ENCODE measurements at regions not wholly inside any gene's neighbourhood (a gene's known extent, or its start where the extent isn't known, plus 50 kb on each side); places are given as distances from the start of the nearest gene placed in this dataset.

DNA sequence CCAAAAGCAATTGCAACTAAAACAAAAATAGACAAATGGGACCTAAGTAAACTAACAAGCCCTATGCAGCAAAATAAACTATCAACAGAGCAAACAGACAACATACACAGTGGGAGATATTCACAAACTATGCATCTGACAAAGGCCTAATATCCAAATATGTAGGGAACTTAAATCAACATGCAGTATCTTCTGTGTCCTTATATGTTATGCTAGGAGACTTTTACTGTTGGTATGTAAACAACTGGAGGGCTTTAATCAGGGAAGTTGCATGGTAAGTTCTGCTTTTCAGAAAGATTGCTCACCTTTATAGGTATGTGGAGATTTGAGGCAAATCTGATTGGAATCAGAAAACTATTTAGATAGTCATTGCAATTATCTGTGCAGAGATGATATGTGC is 461.2 kb upstream of the RIOK2 start:
- no peak for TF ChIP-seq CTCF (IDR thresholded peaks at IDR 0.05; ENCODE audit: insufficient read depth, low read length)
- no peak for TF ChIP-seq POLR2AphosphoS5 (IDR thresholded peaks at IDR 0.05; ENCODE audit: low read depth)
- no peak for TF ChIP-seq SPI1 (IDR thresholded peaks at IDR 0.05; ENCODE audit: borderline replicate concordance, low read depth)
